NCI-H128 (cell line): ENCODE measurements at regions not wholly inside any gene's neighbourhood (a gene's known extent, or its start where the extent isn't known, plus 50 kb on each side); places are given as distances from the start of the nearest gene placed in this dataset.
"Not testable (repeated sequence)": the region's sequence is repeated elsewhere in the genome, so short reads cannot be mapped to it uniquely, and the experiment has no call there.

Source experiments
- DNase-seq: peaks from one replicate; lab custom pipeline; 2025; ENCODE audit not compliant: unreplicated experiment; lab: John Stamatoyannopoulos, UW

GRCh38 chr7:91397612-91398011 is 133.4 kb downstream of the FZD1 start:
- no peak for DNase-seq

DNA sequence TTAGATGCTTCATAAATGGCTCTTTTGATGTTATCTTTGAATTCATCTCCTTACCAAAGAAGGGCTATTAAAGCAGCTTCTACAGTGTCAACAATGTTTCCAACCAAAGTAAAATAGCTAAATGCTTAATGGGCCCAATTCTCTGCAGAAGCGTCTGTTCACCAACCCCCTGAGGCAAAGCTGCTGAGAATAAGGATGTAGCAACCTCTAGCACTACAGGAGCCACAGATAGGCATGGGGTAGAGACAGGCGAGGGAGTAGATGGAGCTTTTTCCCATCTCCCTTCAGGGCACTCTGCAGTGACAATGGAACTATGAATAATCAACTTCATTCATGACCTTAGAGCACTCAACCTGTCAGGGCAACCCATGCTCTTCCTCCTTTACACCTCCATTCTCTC is 134.1 kb downstream of the FZD1 start:
- DNase-seq = no peak

- DNase-seq = no peak
These were observed 141.0 kb downstream of the FZD1 start for GRCh38 chr7:91405092-91405788.

DNA sequence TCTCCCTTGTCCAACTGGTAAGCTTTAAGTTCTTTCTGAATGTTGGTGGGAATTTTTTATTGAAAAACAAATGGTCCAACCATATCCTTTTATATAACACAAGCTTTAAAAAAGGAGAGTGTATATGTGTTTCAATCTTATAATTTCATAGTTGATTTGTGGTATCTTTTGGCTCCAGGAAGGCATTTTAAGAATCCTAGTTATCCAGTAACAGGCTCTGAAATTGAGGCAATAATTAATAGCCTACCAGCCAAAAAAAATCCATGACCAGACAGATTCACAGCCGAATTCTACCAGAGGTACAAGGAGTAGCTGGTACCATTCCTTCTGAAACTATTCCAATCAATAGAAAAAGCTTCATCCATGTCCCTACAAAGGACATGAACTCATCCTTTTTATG is 141.6 kb downstream of the FZD1 start:
- not testable (repeated sequence) for DNase-seq

GRCh38 chr7:91407942-91408341 is 143.7 kb downstream of the FZD1 start:
- no peak for DNase-seq

DNA sequence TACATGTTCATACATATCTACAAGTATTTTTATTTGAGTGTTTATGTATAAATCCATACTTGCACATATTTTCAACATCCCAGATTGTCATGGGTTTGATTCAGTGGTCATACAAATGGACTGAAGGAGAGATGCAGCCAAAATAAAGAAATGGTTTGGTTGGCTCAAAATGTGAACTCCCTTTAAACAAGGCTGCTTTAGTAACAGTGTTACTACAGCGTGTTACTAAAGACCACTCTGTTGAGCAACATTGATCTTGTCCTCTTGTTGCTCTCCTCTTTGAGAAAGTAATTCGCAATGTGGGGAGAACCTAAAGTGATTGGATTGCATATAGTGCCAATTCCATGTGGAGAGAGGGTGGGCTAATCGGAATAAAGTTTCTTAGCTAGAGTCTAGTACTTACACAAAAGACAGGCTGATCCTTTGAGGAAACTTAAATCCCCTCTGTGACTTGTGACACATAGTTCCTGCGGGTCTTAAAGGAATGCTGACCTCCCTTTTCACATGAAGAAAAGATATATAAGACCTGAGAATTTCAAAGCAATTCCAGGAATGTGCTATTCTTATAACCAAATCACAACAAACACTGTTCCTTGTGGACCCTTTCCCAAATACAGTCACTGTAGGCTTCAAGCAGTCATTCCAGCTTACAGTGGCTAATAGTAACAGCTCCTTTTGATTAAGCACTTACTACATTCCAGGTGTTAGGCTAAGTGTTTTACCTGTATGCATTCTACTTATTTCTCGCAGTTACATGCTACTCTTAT is 144.3 kb downstream of the FZD1 start:
- no peak for DNase-seq

GRCh38 chr7:91411060-91411459 is 146.8 kb downstream of the FZD1 start:
- DNase-seq = no peak

DNA sequence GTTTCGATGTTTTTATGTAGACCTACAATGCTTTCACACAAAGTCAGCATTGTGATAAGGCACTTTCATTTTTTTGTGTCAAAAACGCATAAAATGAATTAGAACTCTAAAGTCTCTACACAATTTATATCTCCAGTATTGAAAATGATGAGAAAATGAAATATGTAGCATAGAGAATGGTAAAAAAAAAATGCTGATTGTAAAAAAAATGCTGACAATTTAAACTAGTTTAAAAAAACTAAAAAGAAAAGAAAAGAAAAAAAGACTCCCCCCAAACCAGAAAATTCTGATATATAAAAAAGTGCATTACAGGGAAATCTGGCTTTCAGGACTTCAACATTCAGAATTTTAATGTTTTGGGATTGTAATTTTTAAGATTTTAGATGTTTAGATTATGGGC is 148.1 kb downstream of the FZD1 start:
- DNase-seq = no peak

- DNase-seq = no peak
These were observed 150.5 kb downstream of the FZD1 start for GRCh38 chr7:91414734-91415133.

DNA sequence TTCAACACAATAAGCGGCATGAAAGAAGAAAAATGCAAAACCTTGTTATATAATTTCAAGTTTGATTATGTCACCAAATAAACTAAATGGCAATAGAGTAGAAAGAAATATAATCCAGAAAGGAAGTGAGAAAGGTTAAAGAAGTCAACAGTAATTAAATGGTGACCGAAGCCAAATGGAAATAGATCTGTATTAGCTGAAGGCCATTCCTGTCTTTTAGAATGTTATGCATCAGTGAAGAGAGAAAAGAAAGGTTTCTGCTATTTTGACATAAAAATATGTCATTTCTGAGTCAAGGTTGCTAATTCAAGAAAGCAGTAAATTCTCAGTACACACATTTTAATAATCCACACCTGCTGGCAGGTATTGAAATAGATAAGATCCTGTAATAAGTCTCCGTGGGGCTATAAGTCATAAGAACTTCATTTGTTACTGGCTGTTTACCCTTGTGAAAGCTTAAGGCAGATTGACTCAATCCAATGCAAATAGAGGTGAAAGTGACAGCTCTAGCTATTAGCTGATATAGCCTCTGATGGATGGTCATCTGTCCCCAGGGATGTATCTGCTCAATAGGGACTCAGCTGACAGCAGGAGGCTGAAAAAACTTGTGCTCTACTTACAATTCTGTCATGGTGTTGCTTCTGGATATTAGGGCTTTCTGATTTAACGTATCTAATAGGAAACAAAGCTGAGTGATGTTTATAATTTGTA is 152.1 kb downstream of the FZD1 start:
- no peak for DNase-seq

- no peak for DNase-seq
These were observed 156.4 kb downstream of the FZD1 start for GRCh38 chr7:91420606-91421005.

DNA sequence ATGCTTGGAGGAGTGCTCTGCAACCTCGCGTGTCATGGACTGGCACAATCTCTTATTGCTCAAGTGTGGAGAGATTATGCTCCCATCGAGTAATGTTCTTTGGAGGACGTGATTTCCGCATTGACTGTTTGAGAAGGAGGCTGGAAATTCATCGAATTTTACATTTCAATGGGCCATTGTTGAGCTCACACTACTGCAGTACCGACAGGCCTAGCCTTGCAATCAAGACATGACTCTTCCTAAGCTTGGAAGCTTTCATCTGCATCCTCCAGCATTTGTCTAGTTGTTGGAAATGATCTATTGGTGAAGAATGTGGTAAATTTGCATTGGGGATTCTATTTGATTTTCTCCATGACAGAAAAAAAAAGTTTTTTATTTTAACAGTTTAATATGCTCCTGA is 156.8 kb downstream of the FZD1 start:
- no peak for DNase-seq

GRCh38 chr7:91424371-91424770 is 160.1 kb downstream of the FZD1 start:
- DNase-seq = no peak

DNA sequence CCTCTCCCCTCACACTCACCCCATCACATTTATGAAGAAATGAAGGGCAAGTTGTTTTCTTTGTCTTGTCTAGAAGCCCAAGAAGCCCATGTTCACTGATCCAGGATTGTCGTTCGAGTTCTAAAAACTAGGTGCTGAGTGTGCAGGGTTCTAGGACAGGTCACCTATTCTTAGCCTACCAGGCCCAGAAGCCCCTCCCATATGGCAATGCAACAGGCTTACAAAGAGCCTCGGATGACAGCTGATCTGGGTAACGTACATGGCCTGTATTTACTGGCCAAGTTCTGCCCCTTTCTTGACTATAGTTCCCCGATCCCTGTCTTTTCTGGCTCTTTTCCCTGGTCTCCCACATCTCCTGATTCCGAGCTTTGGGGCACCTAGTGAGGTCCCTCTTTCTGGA is 160.9 kb downstream of the FZD1 start:
- DNase-seq = no peak

DNA sequence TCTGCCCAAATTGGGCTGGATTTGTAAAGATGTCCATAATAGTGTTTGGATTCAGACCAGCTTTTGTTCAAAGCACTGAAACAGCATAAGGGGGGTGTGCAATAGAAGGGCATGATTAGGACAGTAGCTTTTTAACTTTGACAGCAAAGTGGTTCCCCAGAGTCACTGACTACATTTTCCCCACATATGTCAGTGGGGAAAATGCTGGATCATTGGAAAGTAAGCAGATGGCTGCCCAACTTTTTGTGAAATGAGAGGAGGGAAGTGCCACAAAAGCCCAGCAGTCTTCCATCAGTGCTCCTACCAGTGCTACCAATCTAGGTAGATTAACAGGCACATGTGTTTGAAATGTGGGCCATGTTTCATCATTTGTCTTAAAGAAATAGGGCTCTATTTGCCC is 162.8 kb downstream of the FZD1 start:
- DNase-seq = no peak

DNA sequence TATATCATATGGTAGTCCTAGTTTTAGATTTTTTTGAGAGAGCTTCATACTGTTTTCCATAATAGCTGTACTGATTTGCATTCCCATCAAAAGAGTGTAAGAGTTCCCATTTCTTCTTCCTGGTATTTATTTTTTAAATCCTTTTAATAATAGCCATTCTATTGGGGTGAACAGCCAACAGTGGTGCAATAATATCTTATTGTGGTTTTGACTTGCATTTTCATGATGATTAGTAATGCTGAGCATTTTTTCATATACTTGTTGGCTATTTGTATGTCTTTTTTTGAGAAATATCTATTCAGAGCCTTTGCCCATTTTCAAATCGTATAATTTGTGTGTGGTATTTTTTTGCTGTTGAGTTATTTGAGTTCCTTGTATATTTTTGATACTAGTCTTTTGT is 167.4 kb downstream of the FZD1 start:
- DNase-seq = no peak

GRCh38 chr7:91434836-91435235 is 170.6 kb downstream of the FZD1 start:
- no peak for DNase-seq

DNA sequence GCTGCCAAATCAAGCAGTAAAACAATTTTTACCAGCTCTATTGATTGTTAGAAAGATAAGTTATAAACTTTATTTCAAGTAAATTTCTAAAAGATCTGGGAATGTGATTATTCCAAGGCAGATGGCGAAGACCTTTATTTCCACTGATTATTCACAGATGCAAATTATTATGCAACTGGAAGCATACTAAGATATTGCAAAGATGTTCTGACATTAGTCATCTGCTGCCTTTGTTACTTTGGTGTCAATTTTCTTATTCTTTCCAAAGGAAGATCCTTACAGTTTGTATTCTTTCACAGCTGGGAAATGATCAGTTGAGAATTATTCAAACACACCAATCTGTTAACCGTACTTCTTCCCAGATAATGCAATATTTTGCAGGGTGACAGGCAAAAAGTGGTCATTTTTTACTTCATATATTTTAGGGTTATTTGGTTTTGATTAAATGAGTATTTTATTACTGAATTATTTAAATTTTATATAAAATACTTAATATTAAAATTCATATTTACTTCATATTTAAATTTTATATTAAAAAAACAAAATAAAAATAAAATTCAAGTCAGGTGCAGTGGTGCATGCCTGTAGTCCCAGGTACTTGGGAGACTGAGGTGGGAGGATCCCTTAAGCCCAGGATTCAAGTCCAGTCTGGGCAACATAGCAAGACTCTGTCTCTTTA is 171.3 kb downstream of the FZD1 start:
- DNase-seq = no peak

DNA sequence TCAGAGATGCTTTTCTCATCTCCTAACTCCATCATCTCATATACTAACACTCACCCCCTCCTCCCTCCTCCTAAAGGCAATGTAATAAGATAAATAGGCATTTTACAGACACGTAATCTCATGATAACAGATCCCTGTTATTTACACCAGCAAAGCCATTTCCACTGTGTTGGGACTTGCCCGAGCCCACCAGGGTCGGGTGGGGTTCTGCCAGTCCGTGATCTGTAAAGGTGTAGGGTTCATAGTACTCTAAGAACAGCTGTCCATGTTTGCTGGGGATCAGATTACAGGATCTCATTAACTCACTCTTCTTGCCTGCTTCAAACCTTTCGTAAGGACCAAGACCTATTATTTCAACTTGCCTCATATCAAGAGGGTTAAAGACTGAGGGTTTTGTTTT is 172.4 kb downstream of the FZD1 start:
- peak; percentile 62 for DNase-seq

GRCh38 chr7:91440198-91440597 is 176.0 kb downstream of the FZD1 start:
- DNase-seq = not testable (repeated sequence)

DNA sequence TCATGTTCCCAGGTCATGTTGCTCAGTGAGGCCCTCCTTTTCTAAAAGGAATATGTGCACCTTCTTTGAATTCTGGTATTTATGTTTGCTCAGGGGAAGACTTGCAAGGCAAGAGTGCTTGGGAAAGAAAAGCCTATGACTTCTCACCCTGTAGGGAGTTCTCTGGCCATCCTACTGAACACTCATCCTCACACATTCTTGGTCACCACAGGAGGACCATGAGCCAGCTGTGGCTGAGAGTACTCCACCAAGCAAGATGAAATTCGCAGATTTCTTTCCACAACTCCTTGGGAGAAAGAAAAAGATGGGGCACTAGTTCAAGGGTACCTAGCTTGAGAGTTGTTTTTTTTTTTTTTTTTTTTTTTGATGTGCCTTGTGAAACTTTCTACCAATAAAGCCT is 179.6 kb downstream of the FZD1 start:
- DNase-seq = no peak

- no peak for DNase-seq
These were observed 182.6 kb downstream of the FZD1 start for GRCh38 chr7:91446819-91447218.
